ENCODE measurements at regions not wholly inside any gene's neighbourhood (a gene's known extent, or its start where the extent isn't known, plus 50 kb on each side); places are given as distances from the start of the nearest gene placed in this dataset.

DNA sequence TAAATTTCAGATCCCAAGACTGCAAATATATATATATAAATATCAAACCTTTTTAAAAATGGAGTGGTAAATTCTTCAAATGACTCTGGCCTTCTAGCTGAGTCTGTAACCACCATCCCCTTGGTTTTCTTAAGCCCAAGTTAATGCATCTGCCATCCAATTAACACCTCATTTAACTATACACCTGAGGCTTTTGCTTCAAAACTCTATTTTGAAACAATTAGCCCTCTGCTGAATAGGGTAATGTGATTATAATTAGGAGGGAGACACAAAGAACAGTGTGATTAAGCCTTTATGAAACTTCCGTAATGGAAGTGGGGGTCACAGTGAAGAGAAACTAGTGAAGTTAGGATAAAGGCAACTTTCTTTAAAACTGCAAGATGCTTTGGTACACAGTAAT lies 83.6 kb downstream of the GPR37 start:
- no peaks in the 10 kb centered on the region for H3K36me3 ChIP-seq (replicated peaks; ENCODE audit: insufficient read depth, low read length)
- TF ChIP-seq, protein P1, sequence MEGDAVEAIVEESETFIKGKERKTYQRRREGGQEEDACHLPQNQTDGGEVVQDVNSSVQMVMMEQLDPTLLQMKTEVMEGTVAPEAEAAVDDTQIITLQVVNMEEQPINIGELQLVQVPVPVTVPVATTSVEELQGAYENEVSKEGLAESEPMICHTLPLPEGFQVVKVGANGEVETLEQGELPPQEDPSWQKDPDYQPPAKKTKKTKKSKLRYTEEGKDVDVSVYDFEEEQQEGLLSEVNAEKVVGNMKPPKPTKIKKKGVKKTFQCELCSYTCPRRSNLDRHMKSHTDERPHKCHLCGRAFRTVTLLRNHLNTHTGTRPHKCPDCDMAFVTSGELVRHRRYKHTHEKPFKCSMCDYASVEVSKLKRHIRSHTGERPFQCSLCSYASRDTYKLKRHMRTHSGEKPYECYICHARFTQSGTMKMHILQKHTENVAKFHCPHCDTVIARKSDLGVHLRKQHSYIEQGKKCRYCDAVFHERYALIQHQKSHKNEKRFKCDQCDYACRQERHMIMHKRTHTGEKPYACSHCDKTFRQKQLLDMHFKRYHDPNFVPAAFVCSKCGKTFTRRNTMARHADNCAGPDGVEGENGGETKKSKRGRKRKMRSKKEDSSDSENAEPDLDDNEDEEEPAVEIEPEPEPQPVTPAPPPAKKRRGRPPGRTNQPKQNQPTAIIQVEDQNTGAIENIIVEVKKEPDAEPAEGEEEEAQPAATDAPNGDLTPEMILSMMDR (IDR thresholded peaks at IDR 0.05; ENCODE audit: low read length): no peak
- TF ChIP-seq EZH2 (optimal IDR thresholded peaks at IDR 0.05; ENCODE audit: low read depth, low read length): no peak
- no peak for TF ChIP-seq EZH2phosphoT487 (IDR thresholded peaks at IDR 0.05; ENCODE audit: low read length)
- DNase-seq: no peak
- no peaks in the 10 kb centered on the region for H3F3A ChIP-seq (ENCODE audit: insufficient read depth, low read length)
- H3K79me2 ChIP-seq (ENCODE audit: low read length): no peaks in the 10 kb centered on the region
- no peak overlapping the region for H3K4me3 ChIP-seq (ENCODE audit: low read length)
- no peaks in the 10 kb centered on the region for H3K9me2 ChIP-seq (replicated peaks; ENCODE audit: insufficient read depth, low read length)
- no peak overlapping the region for H3K27ac ChIP-seq (ENCODE audit: low read length)
- no peak overlapping the region for H3K9ac ChIP-seq (ENCODE audit: low read length)
- H3K27me3 ChIP-seq (replicated peaks; ENCODE audit: insufficient read depth, low read length): no peaks in the 10 kb centered on the region
- no peaks in the 10 kb centered on the region for H4K20me1 ChIP-seq (ENCODE audit: insufficient read depth, low read length)
- no peak overlapping the region for H3K4me2 ChIP-seq (ENCODE audit: low read depth, low read length)
- H3K4me1 ChIP-seq (ENCODE audit: low read length): no peaks in the 10 kb centered on the region
- no peaks in the 10 kb centered on the region for H3K9me3 ChIP-seq (replicated peaks; ENCODE audit: insufficient read depth, low read length)
- no peak overlapping the region for H2AFZ ChIP-seq (ENCODE audit: low read length)

DNA sequence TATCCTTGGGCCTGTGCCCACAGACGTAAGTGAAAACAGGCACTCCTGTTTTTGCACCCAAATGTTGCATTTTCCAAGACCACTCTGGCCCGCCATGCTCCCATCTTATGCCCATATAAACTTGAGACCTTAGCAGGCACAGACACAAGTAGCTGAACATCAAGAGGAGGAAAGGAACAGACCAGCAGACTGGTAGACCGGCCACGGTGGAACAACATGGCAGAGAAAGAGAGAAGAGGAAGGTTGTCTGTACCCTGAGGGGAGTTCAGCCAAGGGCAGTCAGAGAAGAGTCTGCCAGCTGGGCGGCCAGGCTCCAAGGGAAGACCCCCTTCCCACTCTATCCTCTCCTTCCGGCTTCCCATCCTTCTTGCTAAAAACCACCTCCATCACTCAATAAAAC lies 85.3 kb downstream of the GPR37 start:
- Histone ChIP-seq H3K79me2 (ENCODE audit: low read length) (no peaks in the 10 kb centered on the region), H3K4me1 (ENCODE audit: low read length) (no peaks in the 10 kb centered on the region), H3K9me3 (replicated peaks; ENCODE audit: insufficient read depth, low read length) (no peaks in the 10 kb centered on the region), H3K4me3 (ENCODE audit: low read length) (no peak overlapping the region), H3K27me3 (replicated peaks; ENCODE audit: insufficient read depth, low read length) (no peaks in the 10 kb centered on the region), H3K9ac (ENCODE audit: low read length) (no peak overlapping the region), H3K4me2 (ENCODE audit: low read depth, low read length) (no peak overlapping the region), H3K9me2 (replicated peaks; ENCODE audit: insufficient read depth, low read length) (no peaks in the 10 kb centered on the region), H3K36me3 (replicated peaks; ENCODE audit: insufficient read depth, low read length) (no peaks in the 10 kb centered on the region), H2AFZ (ENCODE audit: low read length) (no peak overlapping the region), H4K20me1 (ENCODE audit: insufficient read depth, low read length) (no peaks in the 10 kb centered on the region), H3K27ac (ENCODE audit: low read length) (no peak overlapping the region), H3F3A (ENCODE audit: insufficient read depth, low read length) (no peaks in the 10 kb centered on the region)
- no peak for TF ChIP-seq EZH2 (optimal IDR thresholded peaks at IDR 0.05; ENCODE audit: low read depth, low read length)
- TF ChIP-seq, protein P1 (IDR thresholded peaks at IDR 0.05; ENCODE audit: low read length): no peak
- TF ChIP-seq EZH2phosphoT487 (IDR thresholded peaks at IDR 0.05; ENCODE audit: low read length): no peak
- DNase-seq: no peak

DNA sequence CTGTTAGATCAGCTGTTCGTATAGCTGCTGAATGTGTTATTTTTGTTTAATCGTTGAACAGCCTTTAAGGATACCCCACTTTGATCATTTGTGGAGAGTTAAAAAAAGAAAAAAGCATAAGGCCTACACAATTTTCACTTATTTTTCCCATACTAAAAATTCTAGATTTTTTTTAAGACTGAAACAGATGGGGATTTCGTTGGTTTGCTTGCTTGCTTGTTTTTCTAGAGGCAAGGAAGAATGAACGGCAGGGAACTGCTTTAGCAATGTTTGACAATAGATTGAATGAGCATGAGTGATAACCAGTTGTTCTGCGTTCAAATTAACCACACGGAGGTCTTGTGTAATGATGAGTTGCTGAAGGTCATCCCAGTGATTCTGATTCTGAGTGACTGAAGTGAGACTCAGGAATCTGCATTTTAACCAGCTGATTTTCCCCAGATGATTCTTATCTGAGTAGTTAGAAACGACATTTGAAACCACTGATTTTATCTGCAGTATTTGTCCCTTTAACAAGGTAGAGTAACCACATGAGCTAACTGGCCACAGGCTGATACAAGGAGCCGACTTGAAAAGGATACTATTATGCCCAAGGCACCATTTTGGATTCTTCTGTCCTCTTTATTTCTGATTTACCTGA lies 85.9 kb downstream of the GPR37 start:
- Histone ChIP-seq H3F3A (ENCODE audit: insufficient read depth, low read length) (no peaks in the 10 kb centered on the region), H3K4me3 (ENCODE audit: low read length) (no peak overlapping the region), H3K4me1 (ENCODE audit: low read length) (no peaks in the 10 kb centered on the region), H2AFZ (ENCODE audit: low read length) (no peak overlapping the region), H4K20me1 (ENCODE audit: insufficient read depth, low read length) (no peaks in the 10 kb centered on the region), H3K36me3 (replicated peaks; ENCODE audit: insufficient read depth, low read length) (no peaks in the 10 kb centered on the region), H3K4me2 (ENCODE audit: low read depth, low read length) (no peak overlapping the region), H3K9me3 (replicated peaks; ENCODE audit: insufficient read depth, low read length) (no peaks in the 10 kb centered on the region), H3K9me2 (replicated peaks; ENCODE audit: insufficient read depth, low read length) (no peaks in the 10 kb centered on the region), H3K27me3 (replicated peaks; ENCODE audit: insufficient read depth, low read length) (no peaks in the 10 kb centered on the region), H3K27ac (ENCODE audit: low read length) (no peak overlapping the region), H3K79me2 (ENCODE audit: low read length) (no peaks in the 10 kb centered on the region), H3K9ac (ENCODE audit: low read length) (no peak overlapping the region)
- TF ChIP-seq, protein P1 (IDR thresholded peaks at IDR 0.05; ENCODE audit: low read length): no peak
- no peak for TF ChIP-seq EZH2phosphoT487 (IDR thresholded peaks at IDR 0.05; ENCODE audit: low read length)
- no peak for TF ChIP-seq EZH2 (optimal IDR thresholded peaks at IDR 0.05; ENCODE audit: low read depth, low read length)
- DNase-seq: no peak

Data from MM.1S (cell line).